Prostate gland (tissue), 2 donors: ENCODE measurements at regions not wholly inside any gene's neighbourhood (a gene's known extent, or its start where the extent isn't known, plus 50 kb on each side); places are given as distances from the start of the nearest gene placed in this dataset.

ENCODE experiments used
- DNase-seq: peaks from one replicate; pipeline ENCODE4 v3.0.0-alpha.2; 2019; ENCODE audit warnings: low spot score
- H3K27ac ChIP-seq, 2 donors: fragments of 200-600 bp; sonication (generic); 2 replicates each; pipeline ENCODE4 v1.5.1; 2017 to 2019
- H3K27me3 ChIP-seq: fragments of 200-600 bp; sonication (generic); replicated peaks from 2 replicates; pipeline ENCODE4 v1.5.1; 2019; ENCODE audit not compliant: insufficient read depth
- H3K36me3 ChIP-seq, 2 donors: fragments of 200-600 bp; sonication (generic); 1 replicate in 1 of 2; 2 replicates in 1 of 2; pipeline versions ENCODE4 v1.5.1 to v1.8.1; 2017 to 2019
- H3K4me1 ChIP-seq: fragments of 200-600 bp; sonication (generic); replicated peaks from 2 replicates; pipeline ENCODE4 v1.5.1; 2019
- H3K4me3 ChIP-seq, 2 donors: fragments of 200-600 bp; sonication (generic); 2 replicates each; pipeline ENCODE4 v1.5.1; 2017 to 2019
- H3K9me3 ChIP-seq: fragments of 200-600 bp; sonication (generic); 2 replicates; pipeline ENCODE4 v1.5.1; 2017
- CTCF ChIP-seq, 4 experiments: fragments of 200-600 bp in 2 of 4; fragments of 450-650 bp in 2 of 4; sonication (generic) in 2 of 4; IDR thresholded peaks; 1 replicate in 3 of 4; 2 replicates in 1 of 4; pipeline ENCODE4 v1.5.1; 2016 to 2019; ENCODE audit warnings: antibody characterized with exemption in 4 of 4, mild to moderate bottlenecking in 2 of 4, moderate library complexity in 2 of 4
- POLR2A ChIP-seq: fragments of 450-650 bp; IDR thresholded peaks from one replicate; pipeline ENCODE4 v1.6.1; 2016; ENCODE audit warnings: antibody characterized with exemption, mild to moderate bottlenecking
- POLR2AphosphoS5 ChIP-seq: sonication (generic); formaldehyde crosslinking; IDR thresholded peaks from one replicate; pipeline ENCODE4 v1.6.1; 2017; ENCODE audit warnings: antibody characterized with exemption
- WGBS: methylation state at CpG from one replicate; pipeline ENCODE4 v1.1.5; 2018; 5-methylcytosine and 5-hydroxymethylcytosine counted together
- intact Hi-C: fragments of 100-400 bp; cut with DNase I; formaldehyde crosslinking; loops from one replicate; pipeline ENCODE4 v1.14.2; 2022

- no peak overlapping the region for H3K27ac ChIP-seq
- 70% methylated on average over 1 of the region's 1 CpG for WGBS
- DNase-seq, result no peak
- H3K36me3 ChIP-seq, result no peaks in the 10 kb centered on the region
- intact Hi-C loops, result no loop called here
- H3K9me3 ChIP-seq, result no peaks in the 10 kb centered on the region
- no peaks in the 10 kb centered on the region for H3K4me1 ChIP-seq
- no peaks in the 10 kb centered on the region for H3K27me3 ChIP-seq
- no peak overlapping the region for H3K4me3 ChIP-seq
- TF ChIP-seq POLR2AphosphoS5 (no peak), CTCF (IDR thresholded peaks at IDR 0.05) (no peak), POLR2A (no peak)
These were observed 1295.5 kb upstream of the NCAM2 start for GRCh38 chr21:19702726-19703125.

- no peak overlapping the region for H3K27ac ChIP-seq
- no peaks in the 10 kb centered on the region for H3K36me3 ChIP-seq
- H3K4me3 ChIP-seq, result no peak overlapping the region
- H3K9me3 ChIP-seq, result no peaks in the 10 kb centered on the region
- no peak for DNase-seq
- no peaks in the 10 kb centered on the region for H3K27me3 ChIP-seq
- H3K4me1 ChIP-seq, result no peaks in the 10 kb centered on the region
- intact Hi-C loops, result no loop called here
- TF ChIP-seq POLR2AphosphoS5, result no peak
- no peak for TF ChIP-seq POLR2A
- TF ChIP-seq CTCF (IDR thresholded peaks at IDR 0.05), result no peak
These were observed 1293.4 kb upstream of the NCAM2 start for GRCh38 chr21:19704832-19705231.

- WGBS, result 61% methylated on average over 3 of the region's 3 CpGs
- no peak for TF ChIP-seq CTCF (IDR thresholded peaks at IDR 0.05)
- no peaks in the 10 kb centered on the region for H3K4me1 ChIP-seq
- intact Hi-C loops, result no loop called here
- no peaks in the 10 kb centered on the region for H3K36me3 ChIP-seq
- H3K4me3 ChIP-seq, result no peak overlapping the region
- no peaks in the 10 kb centered on the region for H3K9me3 ChIP-seq
- H3K27ac ChIP-seq, result no peak overlapping the region
- DNase-seq, result no peak
- no peaks in the 10 kb centered on the region for H3K27me3 ChIP-seq
These were observed 1285.8 kb upstream of the NCAM2 start for GRCh38 chr21:19712441-19712840.

- H3K4me3 ChIP-seq, result no peak overlapping the region
- no peaks in the 10 kb centered on the region for H3K4me1 ChIP-seq
- H3K36me3 ChIP-seq, result no peaks in the 10 kb centered on the region
- no peak overlapping the region for H3K27ac ChIP-seq
- DNase-seq, result no peak
- no peak for TF ChIP-seq POLR2AphosphoS5
- TF ChIP-seq POLR2A, result no peak
- TF ChIP-seq CTCF (IDR thresholded peaks at IDR 0.05), result no peak
- no peaks in the 10 kb centered on the region for H3K27me3 ChIP-seq
- no peaks in the 10 kb centered on the region for H3K9me3 ChIP-seq
- intact Hi-C loops, result no loop called here
These were observed 1284.9 kb upstream of the NCAM2 start for GRCh38 chr21:19713313-19713712.

- DNase-seq, result no peak
- Histone ChIP-seq H3K27ac (no peak overlapping the region), H3K4me3 (no peak overlapping the region), H3K9me3 (no peaks in the 10 kb centered on the region), H3K4me1 (no peaks in the 10 kb centered on the region), H3K27me3 (no peaks in the 10 kb centered on the region), H3K36me3 (no peaks in the 10 kb centered on the region)
- intact Hi-C loops, result no loop called here
- TF ChIP-seq POLR2AphosphoS5, result no peak
- no peak for TF ChIP-seq CTCF (IDR thresholded peaks at IDR 0.05)
- TF ChIP-seq POLR2A, result no peak
- 65% methylated on average over 1 of the region's 1 CpG for WGBS
These were observed 1274.1 kb upstream of the NCAM2 start for GRCh38 chr21:19724081-19724480.
